ENCODE measurements at regions not wholly inside any gene's neighbourhood (a gene's known extent, or its start where the extent isn't known, plus 50 kb on each side); places are given as distances from the start of the nearest gene placed in this dataset.

DNA sequence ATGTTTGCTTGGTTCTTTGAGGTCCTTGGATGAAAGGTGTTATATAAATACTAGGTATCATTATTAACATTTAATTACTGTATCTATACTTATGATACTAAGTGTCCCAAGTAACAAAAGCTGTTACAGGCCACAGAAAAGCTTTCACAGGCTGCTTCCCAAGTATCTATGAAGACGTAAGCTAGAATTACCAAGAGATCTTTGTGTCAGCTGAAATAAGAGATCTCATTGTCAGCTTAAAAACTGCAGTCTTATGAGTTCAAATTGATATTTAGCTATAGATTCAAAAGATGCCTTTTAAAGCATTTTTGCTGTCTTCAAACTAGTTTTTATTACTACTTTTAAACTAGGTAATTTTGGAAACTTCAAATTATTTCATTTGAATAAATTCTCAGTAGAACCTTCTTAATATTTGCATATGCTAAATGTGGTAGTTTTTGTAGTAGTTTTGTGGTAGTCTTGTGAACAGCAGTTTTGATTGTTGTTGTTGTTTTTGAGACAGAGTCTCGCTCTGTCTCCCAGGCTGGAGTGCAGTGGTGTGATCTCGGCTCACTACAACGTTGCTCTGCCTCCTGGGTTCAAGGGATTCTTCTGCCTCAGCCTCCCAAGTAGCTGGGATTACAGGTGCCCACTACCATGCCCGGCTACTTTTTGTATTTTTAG, 170.0 kb upstream of the RPL34 start:
- TF ChIP-seq POLR2A (IDR thresholded peaks at IDR 0.05; ENCODE audit: low read length) = no peak
- no peak for TF ChIP-seq GATA1 (IDR thresholded peaks at IDR 0.05; ENCODE audit: low read depth, low read length)
